ENCODE measurements at regions not wholly inside any gene's neighbourhood (a gene's known extent, or its start where the extent isn't known, plus 50 kb on each side); places are given as distances from the start of the nearest gene placed in this dataset.

DNA sequence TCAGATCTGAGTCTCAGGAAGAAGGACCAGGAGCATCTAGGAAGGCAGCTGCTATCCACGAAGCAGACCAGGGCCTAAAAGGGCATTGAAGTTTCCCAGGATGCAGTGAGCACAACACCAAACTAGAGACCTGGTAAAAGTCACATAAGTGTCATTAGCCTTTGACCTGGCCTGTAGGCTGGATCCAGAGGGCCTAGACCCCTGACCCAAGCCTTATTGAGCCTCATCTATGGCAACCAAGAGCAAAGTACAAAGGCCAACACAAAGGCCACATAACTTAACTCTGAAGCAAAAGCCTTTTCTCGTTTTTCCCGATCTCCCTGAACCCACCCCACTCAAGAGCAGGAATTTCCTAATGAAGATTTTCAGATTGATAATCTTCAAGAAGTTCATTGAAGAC is 127.3 kb upstream of the SRD5A2 start:
- H3K27ac ChIP-seq, result no peak overlapping the region
- peaks cover 52% of the 10 kb centered on the region for H3K27me3 ChIP-seq (ENCODE audit: insufficient read depth, low read depth, severe bottlenecking)
- TF ChIP-seq, protein P1, sequence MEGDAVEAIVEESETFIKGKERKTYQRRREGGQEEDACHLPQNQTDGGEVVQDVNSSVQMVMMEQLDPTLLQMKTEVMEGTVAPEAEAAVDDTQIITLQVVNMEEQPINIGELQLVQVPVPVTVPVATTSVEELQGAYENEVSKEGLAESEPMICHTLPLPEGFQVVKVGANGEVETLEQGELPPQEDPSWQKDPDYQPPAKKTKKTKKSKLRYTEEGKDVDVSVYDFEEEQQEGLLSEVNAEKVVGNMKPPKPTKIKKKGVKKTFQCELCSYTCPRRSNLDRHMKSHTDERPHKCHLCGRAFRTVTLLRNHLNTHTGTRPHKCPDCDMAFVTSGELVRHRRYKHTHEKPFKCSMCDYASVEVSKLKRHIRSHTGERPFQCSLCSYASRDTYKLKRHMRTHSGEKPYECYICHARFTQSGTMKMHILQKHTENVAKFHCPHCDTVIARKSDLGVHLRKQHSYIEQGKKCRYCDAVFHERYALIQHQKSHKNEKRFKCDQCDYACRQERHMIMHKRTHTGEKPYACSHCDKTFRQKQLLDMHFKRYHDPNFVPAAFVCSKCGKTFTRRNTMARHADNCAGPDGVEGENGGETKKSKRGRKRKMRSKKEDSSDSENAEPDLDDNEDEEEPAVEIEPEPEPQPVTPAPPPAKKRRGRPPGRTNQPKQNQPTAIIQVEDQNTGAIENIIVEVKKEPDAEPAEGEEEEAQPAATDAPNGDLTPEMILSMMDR (IDR thresholded peaks at IDR 0.05; ENCODE audit: low read depth, low read length), result no peak
- no peak for DNase-seq
- H3K36me3 ChIP-seq, result no peaks in the 10 kb centered on the region
- H3K4me3 ChIP-seq (ENCODE audit: low read depth, low read length), result no peak overlapping the region
- peaks cover 8% of the 10 kb centered on the region for H3K9me3 ChIP-seq (ENCODE audit: severe bottlenecking)

DNA sequence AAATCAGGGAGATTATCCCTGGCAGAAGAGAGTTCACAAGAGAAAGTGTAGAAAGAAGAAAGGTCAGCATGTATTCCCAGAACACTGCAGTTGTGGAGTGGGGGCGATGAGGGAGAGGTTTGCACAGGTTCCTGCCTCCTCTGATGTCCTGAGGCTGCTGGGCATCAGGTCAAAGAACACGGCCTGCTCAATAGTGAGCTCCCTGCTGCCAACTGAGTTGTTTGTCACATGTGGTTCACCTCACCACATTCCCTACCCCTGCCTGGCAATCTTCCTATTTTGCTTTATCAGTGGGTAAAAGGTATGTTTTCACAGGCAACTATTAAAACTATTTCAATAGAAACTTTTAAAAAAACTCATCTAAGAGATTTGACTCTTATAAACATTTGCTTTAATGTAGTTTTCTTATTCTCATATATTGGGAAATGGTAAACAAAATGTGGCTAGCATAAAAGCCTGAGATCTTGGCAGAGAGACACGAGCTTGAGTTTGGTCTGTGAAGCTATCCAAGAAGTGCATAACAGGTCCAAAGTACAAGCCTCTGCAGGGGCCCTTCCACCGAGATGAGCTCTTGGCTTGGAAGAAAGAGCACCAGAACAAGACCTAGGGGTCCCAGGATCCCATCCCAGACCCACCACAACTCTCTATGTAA is 123.9 kb upstream of the SRD5A2 start:
- peaks cover 43% of the 10 kb centered on the region for H3K27me3 ChIP-seq (ENCODE audit: insufficient read depth, low read depth, severe bottlenecking)
- no peak overlapping the region for H3K27ac ChIP-seq
- H3K36me3 ChIP-seq, result no peaks in the 10 kb centered on the region
- H3K9me3 ChIP-seq (ENCODE audit: severe bottlenecking), result peaks cover 3% of the 10 kb centered on the region
- no peak overlapping the region for H3K4me3 ChIP-seq (ENCODE audit: low read depth, low read length)
- TF ChIP-seq, protein P1 (IDR thresholded peaks at IDR 0.05; ENCODE audit: low read depth, low read length), result no peak
- no peak for DNase-seq

- TF ChIP-seq, protein P1 (IDR thresholded peaks at IDR 0.05; ENCODE audit: low read depth, low read length), result no peak
- H3K9me3 ChIP-seq (ENCODE audit: severe bottlenecking), result peaks cover 10% of the 10 kb centered on the region
- no peak for DNase-seq
- H3K27ac ChIP-seq, result no peak overlapping the region
- H3K36me3 ChIP-seq, result no peaks in the 10 kb centered on the region
- no peak overlapping the region for H3K4me3 ChIP-seq (ENCODE audit: low read depth, low read length)
- peaks cover 34% of the 10 kb centered on the region for H3K27me3 ChIP-seq (ENCODE audit: insufficient read depth, low read depth, severe bottlenecking)
Observed at GRCh38 chr2:31703253-31703652, 122.5 kb upstream of the SRD5A2 start.

DNA sequence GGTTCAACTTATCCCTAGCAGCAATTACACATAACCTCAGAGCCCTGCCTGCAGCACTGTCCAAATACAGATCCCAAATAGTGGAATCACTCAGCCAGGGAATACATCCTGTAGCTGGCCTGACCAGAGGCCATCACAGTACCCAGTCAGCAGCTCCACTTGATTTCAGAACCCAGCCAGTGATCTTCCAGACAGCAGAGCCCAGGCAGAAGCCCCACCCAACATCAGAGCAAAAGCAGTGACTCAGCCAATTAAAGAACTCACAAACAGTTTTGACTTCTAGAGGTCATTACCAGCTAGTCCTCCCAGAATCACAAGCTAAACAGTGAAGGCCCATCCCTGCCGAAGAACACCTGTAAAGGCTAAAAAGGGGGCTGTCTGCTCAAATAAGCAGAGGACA is 118.0 kb upstream of the SRD5A2 start:
- TF ChIP-seq, protein P1 (IDR thresholded peaks at IDR 0.05; ENCODE audit: low read depth, low read length), result no peak
- DNase-seq, result no peak
- peaks cover 24% of the 10 kb centered on the region for H3K9me3 ChIP-seq (ENCODE audit: severe bottlenecking)

DNA sequence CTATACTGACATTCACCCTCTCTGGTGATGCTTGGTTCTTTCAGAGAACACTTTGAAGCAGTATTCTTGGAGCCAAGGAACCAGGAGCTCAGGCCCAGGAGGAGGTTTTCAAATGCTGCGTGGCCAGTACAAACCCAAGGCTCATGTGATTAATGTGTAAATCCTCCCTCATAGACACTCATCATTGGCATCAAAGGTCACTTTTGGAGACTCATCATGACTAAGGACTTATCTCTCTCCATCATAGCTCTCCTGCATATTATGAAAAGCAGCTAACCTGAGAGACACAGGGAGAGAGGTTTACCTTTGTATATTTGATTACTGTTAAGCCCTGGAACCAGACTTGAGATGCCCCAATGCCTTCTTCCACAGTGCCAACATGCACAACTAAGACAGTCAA is 115.3 kb upstream of the SRD5A2 start:
- no peak for DNase-seq
- Histone ChIP-seq H3K27me3 (ENCODE audit: insufficient read depth, low read depth, severe bottlenecking) (no peaks in the 10 kb centered on the region), H3K36me3 (no peaks in the 10 kb centered on the region), H3K27ac (no peak overlapping the region), H3K9me3 (ENCODE audit: severe bottlenecking) (peaks cover 38% of the 10 kb centered on the region), H3K4me3 (ENCODE audit: low read depth, low read length) (no peak overlapping the region)
- TF ChIP-seq, protein P1 (IDR thresholded peaks at IDR 0.05; ENCODE audit: low read depth, low read length), result no peak

More for the DNA sequence above, 118.0 kb upstream of the SRD5A2 start:
- H3K27ac ChIP-seq, result no peak overlapping the region
- peaks cover 6% of the 10 kb centered on the region for H3K27me3 ChIP-seq (ENCODE audit: insufficient read depth, low read depth, severe bottlenecking)
- H3K4me3 ChIP-seq (ENCODE audit: low read depth, low read length), result no peak overlapping the region
- no peaks in the 10 kb centered on the region for H3K36me3 ChIP-seq

DNA sequence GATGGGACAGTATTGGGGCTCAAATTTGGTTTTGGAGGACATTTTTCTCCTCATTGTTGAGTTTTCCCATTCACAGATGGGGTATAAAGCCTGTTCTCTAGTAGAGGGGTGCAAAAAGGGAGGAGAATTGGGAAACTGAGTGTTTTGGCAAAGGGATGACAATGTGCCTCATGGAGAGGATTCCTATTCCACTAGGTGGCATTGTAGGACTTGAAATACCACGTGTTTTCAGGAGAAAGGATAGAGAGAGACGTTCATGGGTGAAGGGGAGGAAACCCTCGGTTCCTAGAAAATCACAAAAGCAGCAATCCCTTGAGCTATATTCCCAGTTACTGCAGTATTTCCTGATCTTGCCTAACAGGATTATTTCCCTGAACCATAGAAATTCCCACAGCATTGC is 113.7 kb upstream of the SRD5A2 start:
- H3K4me3 ChIP-seq (ENCODE audit: low read depth, low read length), result no peak overlapping the region
- DNase-seq, result no peak
- no peaks in the 10 kb centered on the region for H3K36me3 ChIP-seq
- H3K27ac ChIP-seq, result no peak overlapping the region
- TF ChIP-seq, protein P1 (IDR thresholded peaks at IDR 0.05; ENCODE audit: low read depth, low read length), result peak; percentile 40; the same call in 1 of the 2 replicates
- no peaks in the 10 kb centered on the region for H3K27me3 ChIP-seq (ENCODE audit: insufficient read depth, low read depth, severe bottlenecking)
- peaks cover 45% of the 10 kb centered on the region for H3K9me3 ChIP-seq (ENCODE audit: severe bottlenecking)
